22Rv1 (cell line): ENCODE measurements at regions not wholly inside any gene's neighbourhood (a gene's known extent, or its start where the extent isn't known, plus 50 kb on each side); places are given as distances from the start of the nearest gene placed in this dataset.
"Not testable (repeated sequence)": the region's sequence is repeated elsewhere in the genome, so short reads cannot be mapped to it uniquely, and the experiment has no call there.

Experiments used
- H3K27ac ChIP-seq: fragments of 450-650 bp; 2 replicates; pipeline ENCODE4 v1.5.1; 2017
- ZFX ChIP-seq: fragments of 450-650 bp; IDR thresholded peaks from 2 replicates; pipeline ENCODE4 v1.6.1; 2017; ENCODE audit warnings: antibody characterized with exemption, borderline replicate concordance
- TF ChIP-seq, protein P1 (sequence below): fragments of 450-650 bp; IDR thresholded peaks from 2 replicates; pipeline ENCODE4 v1.5.1; 2017; ENCODE audit warnings: mild to moderate bottlenecking

DNA sequence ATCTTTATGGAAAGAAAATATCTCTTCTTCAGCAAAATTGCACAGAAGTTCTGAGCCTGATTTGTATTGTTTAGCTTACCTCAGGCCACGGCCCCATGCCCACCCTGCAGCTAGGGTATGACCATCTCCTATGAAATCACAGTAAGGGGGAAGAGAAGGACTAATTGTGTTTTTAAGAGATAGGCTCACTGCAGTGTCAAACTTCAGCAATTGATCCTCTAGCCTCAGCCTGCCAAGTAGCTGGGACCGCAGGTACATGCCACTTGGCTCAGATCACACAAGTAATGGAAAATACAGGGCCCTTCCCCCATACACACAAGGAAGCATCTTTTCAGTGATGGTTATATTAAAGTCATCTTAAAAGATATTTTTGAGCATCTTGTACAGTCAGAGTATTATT, 60.0 kb downstream of the DMAC1 start:
- no peak for TF ChIP-seq ZFX
- TF ChIP-seq, protein P1, sequence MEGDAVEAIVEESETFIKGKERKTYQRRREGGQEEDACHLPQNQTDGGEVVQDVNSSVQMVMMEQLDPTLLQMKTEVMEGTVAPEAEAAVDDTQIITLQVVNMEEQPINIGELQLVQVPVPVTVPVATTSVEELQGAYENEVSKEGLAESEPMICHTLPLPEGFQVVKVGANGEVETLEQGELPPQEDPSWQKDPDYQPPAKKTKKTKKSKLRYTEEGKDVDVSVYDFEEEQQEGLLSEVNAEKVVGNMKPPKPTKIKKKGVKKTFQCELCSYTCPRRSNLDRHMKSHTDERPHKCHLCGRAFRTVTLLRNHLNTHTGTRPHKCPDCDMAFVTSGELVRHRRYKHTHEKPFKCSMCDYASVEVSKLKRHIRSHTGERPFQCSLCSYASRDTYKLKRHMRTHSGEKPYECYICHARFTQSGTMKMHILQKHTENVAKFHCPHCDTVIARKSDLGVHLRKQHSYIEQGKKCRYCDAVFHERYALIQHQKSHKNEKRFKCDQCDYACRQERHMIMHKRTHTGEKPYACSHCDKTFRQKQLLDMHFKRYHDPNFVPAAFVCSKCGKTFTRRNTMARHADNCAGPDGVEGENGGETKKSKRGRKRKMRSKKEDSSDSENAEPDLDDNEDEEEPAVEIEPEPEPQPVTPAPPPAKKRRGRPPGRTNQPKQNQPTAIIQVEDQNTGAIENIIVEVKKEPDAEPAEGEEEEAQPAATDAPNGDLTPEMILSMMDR, result no peak
- no peak overlapping the region for H3K27ac ChIP-seq

DNA sequence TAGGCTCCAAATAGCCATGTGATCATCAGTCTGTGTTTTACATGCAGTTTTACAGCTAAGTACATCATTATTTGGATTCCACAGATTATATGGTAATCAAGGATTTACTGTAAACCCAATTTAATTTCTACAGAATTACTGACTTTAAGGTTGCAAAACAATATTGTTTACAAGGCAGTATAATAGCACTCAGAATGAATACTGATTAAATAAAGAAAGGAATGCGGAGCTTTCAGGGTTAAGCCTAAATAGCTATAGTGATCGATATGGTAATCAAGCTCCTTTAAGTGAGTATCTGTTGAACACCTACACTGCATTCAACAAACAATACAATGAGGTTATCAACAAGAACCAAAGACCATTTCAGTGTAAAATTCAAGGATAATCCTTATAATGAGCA, 64.3 kb downstream of the DMAC1 start:
- no peak overlapping the region for H3K27ac ChIP-seq
- no peak for TF ChIP-seq ZFX
- TF ChIP-seq, protein P1, result no peak

DNA sequence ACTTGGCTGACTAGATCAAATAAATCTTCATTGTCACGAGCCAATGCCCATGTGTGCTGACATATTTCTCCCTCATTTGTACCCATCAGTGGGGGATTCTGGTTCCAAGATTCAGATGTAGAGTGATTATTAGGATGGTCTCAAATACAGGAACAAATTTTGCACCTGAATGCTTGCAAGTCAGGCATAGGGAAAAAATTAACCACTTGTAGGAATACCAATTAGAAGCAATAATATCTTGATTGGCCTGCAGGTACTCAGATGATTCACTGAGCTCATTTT, 69.5 kb downstream of the DMAC1 start:
- no peak overlapping the region for H3K27ac ChIP-seq
- TF ChIP-seq ZFX, result no peak
- TF ChIP-seq, protein P1, result no peak

DNA sequence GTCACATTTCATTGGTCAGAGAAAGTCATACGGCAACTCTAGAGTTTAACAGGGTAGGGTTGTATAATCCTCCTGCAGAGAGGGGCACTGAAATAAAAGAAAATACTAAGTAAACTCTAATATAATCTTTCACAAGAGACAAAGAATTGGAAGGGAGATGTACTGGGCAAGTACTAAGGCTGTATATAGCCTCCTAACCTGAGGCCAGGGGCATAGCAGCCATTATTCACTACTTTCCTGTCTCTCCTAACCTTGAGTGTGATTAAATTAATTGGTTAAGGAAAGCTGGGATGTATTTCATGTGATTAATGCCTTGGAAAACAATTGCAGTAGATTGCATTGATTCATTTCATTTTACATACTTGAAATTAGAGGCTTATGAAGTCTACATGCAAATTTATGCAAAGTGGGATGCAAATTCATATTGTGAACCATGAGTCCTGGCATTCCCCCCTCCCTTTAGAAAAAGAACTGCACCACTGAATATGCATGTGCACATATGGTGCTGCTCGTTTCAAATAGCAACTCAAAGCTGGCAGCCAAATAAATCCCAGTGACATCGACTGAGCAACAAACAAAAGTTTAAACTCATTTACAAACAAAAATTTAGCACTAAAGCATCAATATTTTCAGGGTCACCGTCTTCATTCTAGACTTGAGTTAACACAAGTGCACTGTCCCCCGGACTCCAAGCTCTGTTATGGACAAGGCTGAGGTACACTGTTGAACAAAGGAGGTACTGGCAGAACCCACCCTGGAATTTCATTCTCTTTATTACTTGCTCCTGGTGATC, 70.0 kb downstream of the DMAC1 start:
- TF ChIP-seq, protein P1, result no peak
- no peak for TF ChIP-seq ZFX

DNA sequence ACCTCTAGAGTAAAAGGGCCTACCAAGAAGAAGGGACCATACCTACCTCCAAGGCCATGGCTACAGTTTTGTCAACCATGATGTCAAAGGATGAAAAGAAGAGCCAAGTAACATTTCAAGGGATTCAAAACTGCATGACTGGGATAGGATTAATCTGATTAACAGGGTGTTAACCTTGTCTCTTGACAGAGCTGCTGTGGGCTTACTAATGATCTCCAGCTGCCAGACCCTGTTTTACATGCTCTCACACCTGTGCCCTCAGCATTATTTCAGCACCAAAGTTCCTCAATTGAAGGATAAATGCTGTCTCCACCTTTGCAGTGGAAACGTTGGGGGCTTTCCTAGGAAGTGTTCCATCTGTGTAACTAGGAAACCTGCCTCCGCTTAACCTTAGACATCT, 78.3 kb downstream of the DMAC1 start:
- TF ChIP-seq, protein P1, result no peak
- no peak for TF ChIP-seq ZFX
- no peak overlapping the region for H3K27ac ChIP-seq

More for the DNA sequence above, 70.0 kb downstream of the DMAC1 start:
- H3K27ac ChIP-seq, result no peak overlapping the region

DNA sequence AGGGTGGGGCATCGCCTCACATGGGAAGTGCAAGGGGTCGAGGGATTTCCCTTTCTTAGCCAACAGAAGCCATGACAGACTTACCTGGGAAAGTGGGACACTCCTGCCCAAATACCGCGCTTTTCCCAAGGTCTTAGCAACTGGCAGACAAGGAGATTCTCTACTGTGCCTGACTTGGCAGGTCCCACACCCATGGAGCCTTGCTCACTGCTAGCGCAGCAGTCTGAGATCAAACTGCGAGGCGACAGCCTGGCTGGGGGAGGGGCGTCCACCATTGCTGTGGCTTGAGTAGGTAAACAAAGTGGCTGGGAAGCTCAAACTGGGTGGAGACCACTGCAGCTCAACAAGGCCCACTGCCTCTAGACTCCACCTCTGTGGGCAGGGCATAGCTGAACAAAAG, 86.5 kb downstream of the DMAC1 start:
- H3K27ac ChIP-seq, result not testable (repeated sequence)

DNA sequence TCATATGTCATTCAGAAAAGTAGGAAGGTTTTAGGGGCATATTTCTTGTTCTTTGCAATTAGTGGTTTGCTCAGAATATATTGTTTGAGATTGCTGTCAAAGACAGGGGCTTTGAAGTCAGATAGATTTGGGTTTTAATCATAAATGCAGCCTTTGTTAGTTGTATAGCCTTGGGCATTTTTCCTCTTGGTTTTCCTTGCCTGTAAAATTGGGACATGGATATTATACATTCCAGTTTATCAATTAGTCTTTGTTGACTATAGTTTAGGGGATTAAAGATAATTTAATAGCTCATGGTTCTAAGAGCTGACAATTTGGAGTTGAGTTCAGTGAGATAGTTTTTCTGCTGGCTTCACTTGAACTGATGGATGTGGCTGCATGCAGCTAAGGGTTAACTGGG, 88.9 kb downstream of the DMAC1 start:
- TF ChIP-seq, protein P1, result no peak
- no peak for TF ChIP-seq ZFX
- no peak overlapping the region for H3K27ac ChIP-seq

DNA sequence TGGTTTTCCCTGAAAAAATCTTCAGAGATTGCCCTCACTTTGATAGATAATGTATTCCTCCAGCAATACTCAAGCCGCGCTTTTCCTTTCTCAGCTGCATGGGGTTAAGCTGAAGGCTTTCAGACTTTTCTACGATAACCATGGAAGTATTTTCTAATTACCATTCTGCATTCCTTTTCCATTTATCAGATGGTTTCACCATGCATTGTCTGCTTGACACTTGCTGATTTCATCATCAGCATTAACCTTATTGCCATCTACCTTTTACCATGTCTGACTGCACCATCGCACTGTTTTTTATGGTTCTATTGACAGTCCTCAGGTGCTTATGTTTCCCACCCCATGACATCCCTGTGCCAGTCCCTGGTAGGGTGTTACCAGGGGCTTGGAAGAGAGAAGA, 91.6 kb downstream of the DMAC1 start:
- H3K27ac ChIP-seq, result no peak overlapping the region
- TF ChIP-seq, protein P1, result no peak
- TF ChIP-seq ZFX, result no peak
